ENCODE measurements at regions not wholly inside any gene's neighbourhood (a gene's known extent, or its start where the extent isn't known, plus 50 kb on each side); places are given as distances from the start of the nearest gene placed in this dataset.
A peak's percentile ranks its signal among the peaks of the same experiment; 100 is the strongest.

DNA sequence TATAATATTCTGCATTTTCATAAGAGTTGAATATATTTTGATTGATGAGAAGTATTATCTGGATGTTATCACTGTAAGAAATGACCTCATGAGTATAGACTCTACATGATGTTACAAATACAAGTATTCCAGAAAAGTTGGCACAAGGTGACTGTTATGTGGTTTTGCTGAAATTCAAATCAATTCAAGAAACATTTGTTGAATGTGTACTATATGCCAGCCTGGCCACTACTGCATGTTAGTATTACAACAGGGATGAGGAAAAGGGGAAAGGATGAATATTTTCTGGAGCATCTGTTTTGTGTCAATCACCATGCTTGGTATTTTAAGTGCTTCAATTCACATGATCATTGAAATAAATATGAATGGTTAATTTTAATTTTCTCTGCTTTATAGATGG is 250.9 kb upstream of the PBX1 start:
- no peak for DNase-seq (ENCODE audit: low spot score)

DNA sequence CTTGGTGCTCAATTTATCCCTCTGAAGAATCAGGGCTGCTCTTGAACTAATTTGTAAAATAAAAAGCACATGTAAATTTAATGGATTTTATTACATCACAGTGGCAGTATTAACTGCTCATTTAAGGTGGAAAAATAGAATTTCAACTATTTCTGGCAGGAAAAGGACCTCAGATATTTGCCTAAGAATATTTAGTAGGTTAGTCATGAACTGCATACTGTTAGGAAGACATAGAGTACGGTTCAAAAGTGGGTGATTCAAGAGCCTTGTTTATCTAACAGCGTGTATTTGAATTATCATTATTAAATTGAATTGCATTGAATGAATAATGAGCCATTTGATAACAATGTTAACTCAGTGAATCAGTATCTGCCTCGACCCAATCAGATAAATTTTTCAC is 248.8 kb upstream of the PBX1 start:
- DNase-seq (ENCODE audit: low spot score), result no peak

- DNase-seq (ENCODE audit: low spot score), result no peak
Measured at GRCh38 chr1:164311377-164311776, 247.6 kb upstream of the PBX1 start.

- DNase-seq (ENCODE audit: low spot score), result peak; percentile 37
Measured at GRCh38 chr1:164320790-164321731, 237.9 kb upstream of the PBX1 start.

DNA sequence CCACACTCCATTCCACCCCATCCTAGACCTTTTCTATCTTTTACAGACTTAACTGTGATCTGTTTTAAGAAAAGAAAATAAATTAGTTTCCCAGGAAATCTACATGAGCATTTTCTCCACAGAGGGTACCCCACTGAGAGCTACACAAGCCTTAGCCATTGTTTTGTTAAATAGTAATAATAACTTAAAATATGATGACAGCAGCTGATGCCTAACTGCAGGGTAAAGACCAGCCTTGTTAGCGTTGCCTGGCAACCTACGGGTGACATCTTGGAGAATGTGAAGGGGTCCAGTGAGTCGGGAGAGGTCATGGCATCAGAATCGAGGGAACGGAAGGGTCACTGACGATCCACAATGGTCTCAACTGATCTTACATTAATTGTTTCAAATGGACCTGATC is 233.2 kb upstream of the PBX1 start:
- DNase-seq (ENCODE audit: low spot score), result no peak

DNA sequence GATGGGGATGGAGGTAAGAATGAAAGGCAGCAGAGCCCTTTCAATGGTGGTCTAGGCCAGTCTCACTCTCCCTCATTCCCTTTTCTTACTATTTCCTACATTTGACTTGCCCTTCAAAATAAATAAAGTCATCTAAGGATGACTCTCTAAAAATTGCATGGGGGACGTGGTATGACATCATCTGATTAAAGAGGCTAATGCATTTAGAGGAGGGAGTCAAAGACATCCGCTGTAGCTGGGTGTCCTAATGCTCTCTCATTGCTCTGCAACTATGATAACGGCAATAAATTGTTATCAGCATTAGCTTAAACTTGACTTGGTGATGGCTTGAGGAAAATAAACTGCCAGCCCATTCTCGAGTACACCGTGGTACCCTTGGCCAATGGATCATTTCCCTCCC is 225.6 kb upstream of the PBX1 start:
- no peak for DNase-seq (ENCODE audit: low spot score)

- DNase-seq (ENCODE audit: low spot score), result no peak
Measured at GRCh38 chr1:164337394-164337793, 221.6 kb upstream of the PBX1 start.

DNA sequence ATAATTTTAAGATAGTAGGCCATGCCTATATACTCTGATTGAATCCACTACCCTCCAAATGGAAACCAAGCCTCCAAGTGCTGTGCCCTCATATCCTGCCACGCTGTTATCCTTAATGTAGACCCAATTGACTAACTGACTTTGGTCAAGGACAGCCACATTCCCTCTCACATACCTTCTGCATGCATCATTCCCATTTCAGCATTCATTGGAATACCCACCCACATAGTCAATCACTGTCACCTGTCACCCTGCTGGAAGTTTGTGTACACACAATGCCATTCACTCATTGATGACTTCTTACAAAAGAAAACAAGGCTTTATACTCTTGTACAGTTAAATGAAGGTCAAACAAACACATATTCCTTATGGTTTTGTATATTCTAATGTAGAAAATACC is 221.1 kb upstream of the PBX1 start:
- DNase-seq (ENCODE audit: low spot score), result no peak

GRCh38 chr1:164343189-164343588 is 215.8 kb upstream of the PBX1 start:
- DNase-seq (ENCODE audit: low spot score), result no peak

GRCh38 chr1:164347980-164348379 is 211.0 kb upstream of the PBX1 start:
- DNase-seq (ENCODE audit: low spot score), result no peak

DNA sequence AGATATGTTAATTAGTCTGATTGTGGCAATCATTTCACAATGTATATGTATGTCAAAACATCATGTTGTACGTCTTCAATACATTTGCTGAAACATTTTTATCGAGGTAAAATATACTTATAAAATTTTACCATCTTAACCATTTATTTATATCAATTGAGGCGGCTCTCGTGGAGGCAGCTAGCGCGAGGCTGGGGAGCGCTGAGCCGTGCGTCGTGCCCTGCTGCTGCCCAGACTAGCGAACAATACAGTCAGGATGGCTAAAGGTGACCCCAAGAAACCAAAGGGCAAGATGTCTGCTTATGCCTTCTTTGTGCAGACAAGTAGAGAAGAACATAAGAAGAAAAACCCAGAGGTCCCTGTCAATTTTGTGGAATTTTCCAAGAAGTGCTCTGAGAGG is 202.5 kb upstream of the PBX1 start:
- DNase-seq (ENCODE audit: low spot score), result no peak

GRCh38 chr1:164360265-164360664 is 198.7 kb upstream of the PBX1 start:
- no peak for DNase-seq (ENCODE audit: low spot score)

DNA sequence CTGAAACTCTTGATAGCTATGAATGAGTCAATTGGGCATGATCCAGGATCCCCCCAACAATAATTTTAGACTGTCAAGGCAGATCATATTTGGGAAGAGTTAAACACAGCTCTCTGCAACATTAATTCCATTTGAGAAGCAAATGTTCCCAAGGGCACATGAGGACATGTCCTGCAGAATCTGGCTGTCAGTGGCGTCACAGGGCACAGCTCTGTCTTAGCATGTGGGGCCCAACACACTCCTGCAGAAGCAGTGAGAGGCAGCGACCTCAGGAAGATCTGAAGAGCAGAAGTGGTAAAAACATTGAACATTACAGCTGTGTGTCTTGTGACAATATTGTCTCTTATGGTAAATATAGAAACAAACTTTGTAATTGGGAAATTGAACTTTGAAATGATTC is 197.1 kb upstream of the PBX1 start:
- DNase-seq (ENCODE audit: low spot score), result no peak

DNA sequence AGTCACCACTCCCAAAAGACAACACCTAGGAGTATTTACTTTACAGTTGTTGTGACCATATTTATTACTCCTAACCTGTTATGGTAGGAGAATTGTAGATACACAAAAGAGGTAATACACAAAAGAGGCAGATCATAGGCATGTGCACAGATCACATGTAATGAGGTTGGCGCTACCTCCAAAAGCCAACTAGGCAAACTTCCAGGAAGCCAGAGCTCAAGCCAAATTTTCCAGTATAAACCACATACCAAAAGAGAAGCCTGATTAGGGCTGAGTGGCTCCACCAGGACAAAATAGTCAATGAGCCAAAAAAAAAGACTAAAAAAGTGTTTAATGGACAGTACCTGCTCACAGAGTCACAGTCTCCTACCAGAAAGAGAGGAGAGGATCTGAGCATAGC is 195.0 kb upstream of the PBX1 start:
- DNase-seq (ENCODE audit: low spot score), result no peak

GRCh38 chr1:164366014-164366413 is 193.0 kb upstream of the PBX1 start:
- DNase-seq (ENCODE audit: low spot score), result no peak

GRCh38 chr1:164369698-164370365 is 189.2 kb upstream of the PBX1 start:
- DNase-seq (ENCODE audit: low spot score), result no peak

GRCh38 chr1:164380893-164381292 is 178.1 kb upstream of the PBX1 start:
- no peak for DNase-seq (ENCODE audit: low spot score)

DNA sequence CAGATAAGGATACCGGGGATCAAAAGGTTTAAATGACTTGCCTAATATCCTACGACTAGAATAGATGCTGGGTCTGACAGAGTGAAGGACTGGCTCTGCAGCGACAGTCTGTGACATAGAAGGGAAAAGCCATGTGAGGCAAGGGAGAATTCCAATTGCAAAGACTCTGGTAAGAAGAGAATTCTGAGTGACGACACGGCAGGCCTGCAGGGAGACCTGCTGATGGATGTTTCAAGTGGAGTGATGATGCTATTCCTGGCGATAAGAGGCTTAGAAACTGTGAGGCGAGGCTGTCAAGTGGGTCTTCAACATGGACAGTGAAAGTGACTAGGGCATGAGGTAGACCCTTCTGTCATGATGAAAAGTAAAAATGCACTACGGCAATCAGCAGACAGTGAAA is 176.6 kb upstream of the PBX1 start:
- DNase-seq (ENCODE audit: low spot score), result no peak

- no peak for DNase-seq (ENCODE audit: low spot score)
Measured at GRCh38 chr1:164384262-164384661, 174.7 kb upstream of the PBX1 start.

DNA sequence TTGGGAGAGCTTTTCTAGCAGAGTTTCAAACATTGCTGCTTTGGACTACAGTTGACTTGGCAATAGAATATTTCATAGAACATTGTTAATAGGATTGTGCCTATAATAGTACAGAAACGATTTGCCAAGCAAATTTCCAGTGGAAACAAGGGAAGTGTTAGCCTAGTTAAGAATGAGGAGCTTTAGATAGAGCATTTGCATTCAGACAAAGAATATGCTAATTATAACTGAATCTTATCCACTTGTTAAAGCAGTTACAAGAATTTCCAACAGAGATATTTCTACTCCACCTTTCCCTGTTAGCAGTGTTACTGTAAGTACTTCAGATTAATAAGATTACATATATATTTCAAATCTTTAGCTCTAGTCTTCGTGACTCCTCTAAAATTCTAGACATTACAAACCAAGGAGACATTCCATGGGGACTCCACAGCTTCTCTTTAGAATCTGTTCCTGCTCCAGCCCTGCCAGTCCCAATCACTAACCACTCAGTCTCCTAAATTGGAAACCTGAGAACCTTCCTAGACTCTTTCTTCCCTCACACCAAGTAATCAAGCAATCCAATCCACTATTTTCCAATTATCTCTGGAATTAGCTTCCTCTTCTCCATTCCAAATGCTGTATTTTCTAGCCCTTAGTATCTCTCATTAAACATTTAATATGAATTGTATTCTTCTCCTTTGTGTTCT is 141.8 kb upstream of the PBX1 start:
- no peak for DNase-seq (ENCODE audit: low spot score)

DNA sequence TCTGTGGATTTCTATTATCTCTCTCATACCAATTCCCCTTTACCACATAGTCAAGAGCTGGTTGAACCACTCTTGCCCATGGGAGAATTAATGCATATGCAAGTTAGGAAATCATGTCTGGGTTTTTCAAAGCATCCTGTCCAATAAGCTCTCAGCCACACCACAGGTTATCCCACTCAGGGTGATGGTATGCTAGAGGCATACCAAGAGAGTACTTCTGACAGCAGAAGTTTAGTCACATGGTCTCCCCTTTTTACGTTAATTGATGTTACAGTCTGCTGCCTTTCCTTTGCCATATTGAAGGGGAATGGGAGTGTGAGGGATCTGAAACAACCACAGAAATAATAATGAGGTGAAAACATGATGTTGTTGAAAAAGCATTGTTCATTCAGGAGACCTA is 135.8 kb upstream of the PBX1 start:
- no peak for DNase-seq (ENCODE audit: low spot score)

DNA sequence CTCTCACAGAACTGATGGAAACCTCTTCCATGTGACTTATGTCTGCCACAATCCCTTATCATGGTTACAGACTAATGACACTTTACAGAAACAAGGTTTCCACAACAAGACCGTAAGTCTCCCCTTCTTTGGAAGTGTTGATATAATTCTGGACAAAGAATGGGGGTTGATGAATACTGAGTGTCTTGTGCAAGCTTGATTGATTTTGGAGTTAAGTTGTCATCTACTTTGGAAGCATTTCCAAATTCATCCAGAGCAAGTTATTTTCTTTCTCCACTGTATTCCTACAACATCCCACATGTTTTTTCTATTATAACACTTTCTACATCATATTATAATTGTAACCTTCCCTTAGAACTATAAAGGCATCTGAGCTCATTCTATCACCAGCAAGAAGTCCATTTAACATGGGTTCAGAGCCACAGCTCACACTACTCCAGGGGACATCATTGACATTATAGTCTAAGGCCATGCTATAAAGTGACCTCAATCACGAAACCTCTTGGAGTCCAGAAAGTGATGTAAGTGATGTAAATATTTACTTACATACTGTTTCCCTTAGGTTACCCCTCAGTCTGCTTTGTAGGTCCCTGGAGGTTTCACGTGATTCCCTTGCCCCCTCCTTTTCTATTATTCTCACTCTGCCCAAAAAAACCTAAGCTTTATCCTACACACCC is 125.7 kb upstream of the PBX1 start:
- no peak for DNase-seq (ENCODE audit: low spot score)

DNA sequence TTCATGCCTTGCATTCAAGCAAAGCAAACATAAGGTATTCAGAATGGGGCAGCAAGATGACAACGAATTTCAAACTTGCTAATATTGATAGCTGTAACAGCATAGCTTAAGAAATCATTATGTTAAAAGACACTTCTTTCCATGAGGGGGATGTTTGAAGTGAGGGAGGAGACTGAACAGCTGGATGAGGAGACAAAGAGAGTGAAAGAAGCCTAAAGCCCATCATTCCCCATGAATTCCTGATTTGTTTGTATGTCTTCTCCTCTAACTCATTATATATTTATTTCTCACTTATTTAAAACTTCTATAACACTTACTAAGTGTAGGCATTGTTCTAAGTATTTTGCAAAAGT is 125.2 kb upstream of the PBX1 start:
- DNase-seq (ENCODE audit: low spot score), result no peak
